Memory B cell (primary cell): ENCODE measurements at regions not wholly inside any gene's neighbourhood (a gene's known extent, or its start where the extent isn't known, plus 50 kb on each side); places are given as distances from the start of the nearest gene placed in this dataset.

Experiments
- ATAC-seq: fragments of 150-1000 bp; cut with Tn5 transposase; 2 replicates; pipeline ENCODE4 v1.10.0; 2021; ENCODE audit warnings: low read depth, mild to moderate bottlenecking, moderate library complexity
- DNase-seq, 2 donors: peaks; one replicate each; pipeline ENCODE4 v3.0.0; 2022; ENCODE audit warnings: low spot score in 2 of 2
- H3K27ac Mint-ChIP-seq: one replicate; pipeline ENCODE4 v1.8.0; 2022; ENCODE audit warnings: mild to moderate bottlenecking, moderate library complexity, mixed read lengths
- H3K27me3 Mint-ChIP-seq: one replicate; pipeline ENCODE4 v1.8.0; 2022; ENCODE audit warnings: mixed read lengths
- H3K36me3 Mint-ChIP-seq: one replicate; pipeline ENCODE4 v1.8.0; 2022; ENCODE audit warnings: mild to moderate bottlenecking, mixed read lengths
- H3K4me1 Mint-ChIP-seq: one replicate; pipeline ENCODE4 v1.8.0; 2022; ENCODE audit warnings: mixed read lengths
- H3K4me3 Mint-ChIP-seq: one replicate; pipeline ENCODE4 v1.8.0; 2022; ENCODE audit warnings: mild to moderate bottlenecking, moderate library complexity, mixed read lengths
- H3K9me3 Mint-ChIP-seq: one replicate; pipeline ENCODE4 v1.8.0; 2022; ENCODE audit warnings: mixed read lengths

GRCh38 chr9:94005272-94005901 lies 50.2 kb upstream of the BARX1 start:
- Mint-ChIP-seq H3K9me3 (no peaks in the 10 kb centered on the region), H3K27me3 (peaks cover 12% of the 10 kb centered on the region), H3K27ac (no peak overlapping the region), H3K36me3 (no peaks in the 10 kb centered on the region), H3K4me1 (no peaks in the 10 kb centered on the region), H3K4me3 (no peak overlapping the region)
- DNase-seq (no peak), ATAC-seq (no peak)
